ENCODE measurements at regions not wholly inside any gene's neighbourhood (a gene's known extent, or its start where the extent isn't known, plus 50 kb on each side); places are given as distances from the start of the nearest gene placed in this dataset.

- DNase-seq, result no peak
- CTCF ChIA-PET, result interaction anchor here (1.4 kb wide), 1 partner anchor 10 kb away, joined by 3 read pairs; no protein-coding TSS in a partner anchor
- H3K27ac ChIP-seq (ENCODE audit: insufficient read depth in 1 of 2, low read depth in 1 of 2, low read length in 2 of 2, poor library complexity in 1 of 2, severe bottlenecking in 2 of 2), result no peak overlapping the region
- no peaks in the 10 kb centered on the region for H3K9me3 ChIP-seq (ENCODE audit: control extremely low read depth in 1 of 5, control insufficient read depth in 4 of 5, insufficient read depth in 2 of 5, low read depth in 1 of 5, low read length in 4 of 5)
- H3K27me3 ChIP-seq (replicated peaks in 2 of 5; ENCODE audit: control insufficient read depth in 4 of 5, insufficient read depth in 5 of 5, low read length in 4 of 5), result no peaks in the 10 kb centered on the region
- no peaks in the 10 kb centered on the region for H3K4me1 ChIP-seq (ENCODE audit: control extremely low read depth in 1 of 4, control insufficient read depth in 4 of 4, insufficient read depth in 4 of 4, low read length in 3 of 4)
- no peaks in the 10 kb centered on the region for H3K36me3 ChIP-seq (ENCODE audit: control insufficient read depth in 4 of 4, insufficient read depth in 4 of 4, low read length in 3 of 4)
- 96% methylated on average over 4 of the region's 4 CpGs for WGBS (ENCODE audit: insufficient coverage)
- no peak overlapping the region for H3K4me3 ChIP-seq (ENCODE audit: control insufficient read depth in 1 of 7, extremely low read depth in 1 of 7, insufficient read depth in 4 of 7, low read depth in 2 of 7, low read length in 6 of 7)
- POLR2A ChIA-PET, result no interaction called here
Measured at GRCh38 chr15:92327033-92327432, 66.6 kb upstream of the ST8SIA2 start.

GRCh38 chr15:92328207-92328606, 65.5 kb upstream of the ST8SIA2 start:
- no peaks in the 10 kb centered on the region for H3K27me3 ChIP-seq (replicated peaks in 2 of 5; ENCODE audit: control insufficient read depth in 4 of 5, insufficient read depth in 5 of 5, low read length in 4 of 5)
- no peaks in the 10 kb centered on the region for H3K4me1 ChIP-seq (ENCODE audit: control extremely low read depth in 1 of 4, control insufficient read depth in 4 of 4, insufficient read depth in 4 of 4, low read length in 3 of 4)
- peaks cover 0 to 5% (median 0%) of the 10 kb centered on the region in 5 experiments for H3K9me3 ChIP-seq (ENCODE audit: control extremely low read depth in 1 of 5, control insufficient read depth in 4 of 5, insufficient read depth in 2 of 5, low read depth in 1 of 5, low read length in 4 of 5)
- ChIA-PET CTCF (interaction anchor here (1.4 kb wide), 1 partner anchor 9 kb away, joined by 3 read pairs; no protein-coding TSS in a partner anchor), POLR2A (no interaction called here)
- no peaks in the 10 kb centered on the region for H3K36me3 ChIP-seq (ENCODE audit: control insufficient read depth in 4 of 4, insufficient read depth in 4 of 4, low read length in 3 of 4)
- no peak overlapping the region for H3K27ac ChIP-seq (ENCODE audit: insufficient read depth in 1 of 2, low read depth in 1 of 2, low read length in 2 of 2, poor library complexity in 1 of 2, severe bottlenecking in 2 of 2)
- WGBS (ENCODE audit: insufficient coverage), result no CpG with 5 or more reads among the region's 1 CpG
- no peak for DNase-seq
- H3K4me3 ChIP-seq (ENCODE audit: control insufficient read depth in 1 of 7, extremely low read depth in 1 of 7, insufficient read depth in 4 of 7, low read depth in 2 of 7, low read length in 6 of 7), result no peak overlapping the region

GRCh38 chr15:92332125-92332899, 61.4 kb upstream of the ST8SIA2 start:
- DNase-seq, result no peak
- WGBS (ENCODE audit: insufficient coverage), result 100% methylated on average over 1 of the region's 6 CpGs
- no peaks in the 10 kb centered on the region for H3K36me3 ChIP-seq (ENCODE audit: control insufficient read depth in 4 of 4, insufficient read depth in 4 of 4, low read length in 3 of 4)
- POLR2A ChIA-PET, result no interaction called here
- CTCF ChIA-PET, result no interaction called here
- no peak overlapping the region for H3K27ac ChIP-seq (ENCODE audit: insufficient read depth in 1 of 2, low read depth in 1 of 2, low read length in 2 of 2, poor library complexity in 1 of 2, severe bottlenecking in 2 of 2)
- no peaks in the 10 kb centered on the region for H3K27me3 ChIP-seq (replicated peaks in 2 of 5; ENCODE audit: control insufficient read depth in 4 of 5, insufficient read depth in 5 of 5, low read length in 4 of 5)
- H3K4me3 ChIP-seq (ENCODE audit: control insufficient read depth in 1 of 7, extremely low read depth in 1 of 7, insufficient read depth in 4 of 7, low read depth in 2 of 7, low read length in 6 of 7), result no peak overlapping the region
- no peaks in the 10 kb centered on the region for H3K4me1 ChIP-seq (ENCODE audit: control extremely low read depth in 1 of 4, control insufficient read depth in 4 of 4, insufficient read depth in 4 of 4, low read length in 3 of 4)
- peaks cover 0 to 5% (median 0%) of the 10 kb centered on the region in 5 experiments for H3K9me3 ChIP-seq (ENCODE audit: control extremely low read depth in 1 of 5, control insufficient read depth in 4 of 5, insufficient read depth in 2 of 5, low read depth in 1 of 5, low read length in 4 of 5)

- Histone ChIP-seq H3K36me3 (ENCODE audit: control insufficient read depth in 4 of 4, insufficient read depth in 4 of 4, low read length in 3 of 4) (no peaks in the 10 kb centered on the region), H3K4me3 (ENCODE audit: control insufficient read depth in 1 of 7, extremely low read depth in 1 of 7, insufficient read depth in 4 of 7, low read depth in 2 of 7, low read length in 6 of 7) (no peak overlapping the region), H3K27me3 (replicated peaks in 2 of 5; ENCODE audit: control insufficient read depth in 4 of 5, insufficient read depth in 5 of 5, low read length in 4 of 5) (peaks cover 0 to 3% (median 0%) of the 10 kb centered on the region in 5 experiments), H3K27ac (ENCODE audit: insufficient read depth in 1 of 2, low read depth in 1 of 2, low read length in 2 of 2, poor library complexity in 1 of 2, severe bottlenecking in 2 of 2) (no peak overlapping the region), H3K4me1 (ENCODE audit: control extremely low read depth in 1 of 4, control insufficient read depth in 4 of 4, insufficient read depth in 4 of 4, low read length in 3 of 4) (no peaks in the 10 kb centered on the region), H3K9me3 (ENCODE audit: control extremely low read depth in 1 of 5, control insufficient read depth in 4 of 5, insufficient read depth in 2 of 5, low read depth in 1 of 5, low read length in 4 of 5) (peaks cover 0 to 5% (median 0%) of the 10 kb centered on the region in 5 experiments)
- POLR2A ChIA-PET, result no interaction called here
- CTCF ChIA-PET, result no interaction called here
- no CpG with 5 or more reads among the region's 2 CpGs for WGBS (ENCODE audit: insufficient coverage)
- DNase-seq, result no peak
Measured at GRCh38 chr15:92333709-92334108, 60.0 kb upstream of the ST8SIA2 start.

GRCh38 chr15:92336419-92336987, 57.2 kb upstream of the ST8SIA2 start:
- peaks cover 0 to 3% (median 0%) of the 10 kb centered on the region in 5 experiments for H3K27me3 ChIP-seq (replicated peaks in 2 of 5; ENCODE audit: control insufficient read depth in 4 of 5, insufficient read depth in 5 of 5, low read length in 4 of 5)
- no peaks in the 10 kb centered on the region for H3K4me1 ChIP-seq (ENCODE audit: control extremely low read depth in 1 of 4, control insufficient read depth in 4 of 4, insufficient read depth in 4 of 4, low read length in 3 of 4)
- H3K36me3 ChIP-seq (ENCODE audit: control insufficient read depth in 4 of 4, insufficient read depth in 4 of 4, low read length in 3 of 4), result no peaks in the 10 kb centered on the region
- H3K4me3 ChIP-seq (ENCODE audit: control insufficient read depth in 1 of 7, extremely low read depth in 1 of 7, insufficient read depth in 4 of 7, low read depth in 2 of 7, low read length in 6 of 7), result no peak overlapping the region
- WGBS (ENCODE audit: insufficient coverage), result 90% methylated on average over 2 of the region's 2 CpGs
- peaks cover 0 to 5% (median 0%) of the 10 kb centered on the region in 5 experiments for H3K9me3 ChIP-seq (ENCODE audit: control extremely low read depth in 1 of 5, control insufficient read depth in 4 of 5, insufficient read depth in 2 of 5, low read depth in 1 of 5, low read length in 4 of 5)
- no peak overlapping the region for H3K27ac ChIP-seq (ENCODE audit: insufficient read depth in 1 of 2, low read depth in 1 of 2, low read length in 2 of 2, poor library complexity in 1 of 2, severe bottlenecking in 2 of 2)
- POLR2A ChIA-PET, result no interaction called here
- CTCF ChIA-PET, result interaction anchor here (1.1 kb wide), 1 partner anchor 9 kb away, joined by 3 read pairs; no protein-coding TSS in a partner anchor
- DNase-seq, result no peak

- no peaks in the 10 kb centered on the region for H3K36me3 ChIP-seq (ENCODE audit: control insufficient read depth in 4 of 4, insufficient read depth in 4 of 4, low read length in 3 of 4)
- H3K9me3 ChIP-seq (ENCODE audit: control extremely low read depth in 1 of 5, control insufficient read depth in 4 of 5, insufficient read depth in 2 of 5, low read depth in 1 of 5, low read length in 4 of 5), result no peaks in the 10 kb centered on the region
- WGBS (ENCODE audit: insufficient coverage), result 100% methylated on average over 3 of the region's 3 CpGs
- H3K4me1 ChIP-seq (ENCODE audit: control extremely low read depth in 1 of 4, control insufficient read depth in 4 of 4, insufficient read depth in 4 of 4, low read length in 3 of 4), result no peaks in the 10 kb centered on the region
- CTCF ChIA-PET, result no interaction called here
- no peak for DNase-seq
- H3K4me3 ChIP-seq (ENCODE audit: control insufficient read depth in 1 of 7, extremely low read depth in 1 of 7, insufficient read depth in 4 of 7, low read depth in 2 of 7, low read length in 6 of 7), result no peak overlapping the region
- peaks cover 0 to 15% (median 8%) of the 10 kb centered on the region in 5 experiments for H3K27me3 ChIP-seq (replicated peaks in 2 of 5; ENCODE audit: control insufficient read depth in 4 of 5, insufficient read depth in 5 of 5, low read length in 4 of 5)
- POLR2A ChIA-PET, result no interaction called here
- H3K27ac ChIP-seq (ENCODE audit: insufficient read depth in 1 of 2, low read depth in 1 of 2, low read length in 2 of 2, poor library complexity in 1 of 2, severe bottlenecking in 2 of 2), result no peak overlapping the region
Measured at GRCh38 chr15:92339361-92339760, 54.3 kb upstream of the ST8SIA2 start.
